Stromal cell of bone marrow (primary cell): ENCODE measurements at regions not wholly inside any gene's neighbourhood (a gene's known extent, or its start where the extent isn't known, plus 50 kb on each side); places are given as distances from the start of the nearest gene placed in this dataset.
A peak's percentile ranks its signal among the peaks of the same experiment; 100 is the strongest.

ENCODE experiments used
- DNase-seq: peaks from one replicate; pipeline ENCODE4 v3.0.0-alpha.2; 2012; ENCODE audit warnings: low read depth

DNA sequence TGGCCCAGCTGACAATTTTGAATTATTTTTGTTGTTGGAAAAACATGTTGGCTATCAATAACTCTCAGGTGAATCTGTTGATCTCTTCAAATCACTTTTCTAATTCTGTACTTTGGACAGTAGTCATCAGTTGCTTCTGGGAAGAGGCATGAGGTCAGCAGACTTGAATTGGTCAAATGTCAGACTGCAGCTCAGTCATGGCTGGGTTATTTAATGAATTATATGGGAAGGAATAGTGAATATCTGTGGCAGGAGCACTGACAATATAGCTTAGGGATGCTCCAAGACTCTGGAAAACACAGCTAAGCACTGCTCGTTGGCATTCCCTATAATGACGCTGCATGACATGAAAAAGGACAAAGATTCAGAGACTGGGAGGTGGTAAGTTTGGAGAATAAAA, 98.8 kb upstream of the GAP43 start:
- DNase-seq: no peak

DNA sequence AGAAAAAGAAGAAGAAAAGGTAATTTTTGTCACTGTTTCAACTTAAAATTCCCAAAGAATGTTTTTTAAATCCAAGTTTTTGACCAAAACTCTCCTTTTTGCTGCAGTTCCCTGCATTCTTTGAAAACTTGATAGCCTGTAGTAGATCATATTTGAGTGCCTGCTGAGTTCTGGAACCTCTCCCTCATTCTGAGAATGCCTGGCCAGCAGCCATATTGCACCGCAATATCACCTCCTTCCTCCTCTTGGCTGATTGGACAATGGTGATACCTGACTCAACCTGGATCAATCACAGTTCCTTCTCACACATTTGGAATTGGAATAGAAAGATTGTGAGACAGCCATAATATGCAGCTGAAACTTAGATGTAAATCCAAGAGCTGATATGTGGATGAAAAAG, 97.6 kb upstream of the GAP43 start:
- no peak for DNase-seq

DNA sequence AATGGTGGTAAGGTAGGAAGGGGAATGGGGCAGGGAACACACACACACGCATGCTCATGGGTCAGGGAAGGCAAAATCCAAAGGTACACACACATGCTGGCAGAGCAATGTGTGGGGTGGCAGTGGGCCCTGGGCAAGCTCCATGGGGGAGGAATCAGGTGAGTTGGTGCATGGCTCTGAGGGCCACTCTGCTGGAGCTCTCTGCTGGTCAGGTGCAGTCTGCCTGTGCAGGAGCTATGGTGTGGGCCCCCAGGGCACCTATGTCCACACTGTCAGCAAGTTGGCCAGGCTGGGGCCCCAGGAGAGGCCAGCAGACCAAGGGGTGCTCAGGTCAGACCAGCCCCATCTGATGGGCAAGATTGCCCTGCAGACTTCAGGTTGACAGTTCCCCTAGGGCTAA, 90.1 kb upstream of the GAP43 start:
- no peak for DNase-seq

DNA sequence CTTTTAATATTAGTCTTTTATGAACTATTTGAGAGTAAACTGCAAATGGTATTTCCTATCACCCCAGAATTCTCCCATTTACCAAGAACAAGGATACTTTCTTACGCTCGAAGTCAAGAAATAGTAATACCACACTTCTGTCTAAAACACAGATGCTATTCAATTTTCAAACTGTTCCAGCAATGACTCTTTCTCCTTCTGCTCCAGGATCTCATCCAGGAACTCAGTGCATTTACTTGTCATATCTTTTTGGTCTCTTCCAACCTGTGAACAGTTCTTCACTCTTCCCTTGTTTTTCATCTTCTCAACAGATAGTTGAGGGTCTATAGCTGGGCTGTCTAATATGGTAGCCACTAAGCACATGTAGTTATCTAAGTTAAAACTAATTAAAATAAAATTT, 87.1 kb upstream of the GAP43 start:
- DNase-seq: no peak

DNA sequence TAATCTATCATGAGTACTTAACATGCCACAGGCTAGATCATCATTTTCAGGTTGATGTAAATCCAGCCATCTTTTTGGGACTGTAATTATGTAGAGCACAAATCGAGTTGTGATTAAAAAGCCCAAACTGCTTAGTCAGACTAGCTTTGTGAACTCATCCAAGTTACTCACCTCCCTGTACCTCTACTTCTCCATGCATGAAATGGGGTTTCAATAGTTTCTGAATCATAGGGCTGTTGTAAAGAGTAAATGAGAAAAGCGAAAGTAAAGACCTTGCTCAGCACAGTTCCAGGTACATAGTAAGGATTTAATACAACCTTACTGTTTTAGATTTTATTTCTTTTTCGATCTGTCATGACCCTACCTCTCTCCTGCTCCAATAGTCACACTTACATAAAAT, 85.6 kb upstream of the GAP43 start:
- no peak for DNase-seq

DNA sequence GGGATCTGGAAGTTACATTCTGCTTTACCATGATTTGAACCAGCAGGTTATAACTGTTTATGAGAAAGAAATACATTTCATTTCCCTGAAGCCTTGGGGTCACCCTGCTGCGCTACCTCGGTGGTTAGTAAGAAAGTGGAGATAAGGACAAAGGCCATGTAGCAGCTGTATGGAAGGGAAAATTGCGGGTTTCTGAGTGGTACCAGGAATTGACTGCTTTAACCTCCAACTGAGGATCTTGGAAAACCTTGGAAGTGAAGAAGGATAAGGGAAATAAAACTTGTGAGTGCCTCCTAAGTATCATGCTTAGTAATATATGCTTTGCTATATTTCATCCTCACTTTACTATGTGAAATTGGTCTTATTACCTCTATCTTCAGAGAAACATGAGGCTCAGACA, 76.1 kb upstream of the GAP43 start:
- no peak for DNase-seq

DNA sequence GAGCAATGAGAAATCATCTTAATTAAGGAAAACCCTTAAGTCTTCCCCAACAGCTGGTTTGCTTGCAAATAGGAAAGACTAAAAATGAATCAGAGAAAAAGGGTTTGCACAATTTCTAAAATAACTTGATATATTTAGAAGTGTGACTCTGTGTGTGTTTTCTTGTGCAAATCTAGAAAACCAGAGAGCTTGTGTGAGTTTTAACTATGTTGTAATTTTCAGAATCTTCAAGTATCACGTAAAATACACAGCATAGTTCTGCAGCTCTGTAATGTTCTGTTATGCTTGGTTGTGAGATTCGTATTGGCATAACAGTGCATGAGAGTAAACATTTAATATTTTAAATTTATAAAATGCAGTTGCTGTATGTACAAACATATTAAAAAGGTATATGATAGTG, 74.7 kb upstream of the GAP43 start:
- DNase-seq: no peak

DNA sequence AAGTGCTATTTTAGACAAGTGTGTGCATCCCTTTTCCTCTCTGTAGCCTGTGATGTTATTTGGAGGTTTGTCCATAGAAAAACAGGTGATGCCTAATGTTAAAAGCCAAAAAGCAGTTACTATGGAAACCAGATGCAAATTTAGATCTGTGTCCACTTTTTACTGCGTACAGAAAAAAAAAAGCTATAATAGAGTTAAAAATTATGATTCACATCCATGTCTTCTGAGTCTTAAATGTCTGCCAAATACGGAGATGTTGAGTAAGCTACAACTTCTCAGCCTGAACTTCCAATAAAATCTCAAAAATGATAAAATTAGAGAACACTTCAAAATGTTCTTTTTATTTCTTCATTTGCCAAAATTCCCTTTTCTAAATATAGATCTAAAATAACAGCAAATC, 74.2 kb upstream of the GAP43 start:
- DNase-seq: peak; percentile 62

DNA sequence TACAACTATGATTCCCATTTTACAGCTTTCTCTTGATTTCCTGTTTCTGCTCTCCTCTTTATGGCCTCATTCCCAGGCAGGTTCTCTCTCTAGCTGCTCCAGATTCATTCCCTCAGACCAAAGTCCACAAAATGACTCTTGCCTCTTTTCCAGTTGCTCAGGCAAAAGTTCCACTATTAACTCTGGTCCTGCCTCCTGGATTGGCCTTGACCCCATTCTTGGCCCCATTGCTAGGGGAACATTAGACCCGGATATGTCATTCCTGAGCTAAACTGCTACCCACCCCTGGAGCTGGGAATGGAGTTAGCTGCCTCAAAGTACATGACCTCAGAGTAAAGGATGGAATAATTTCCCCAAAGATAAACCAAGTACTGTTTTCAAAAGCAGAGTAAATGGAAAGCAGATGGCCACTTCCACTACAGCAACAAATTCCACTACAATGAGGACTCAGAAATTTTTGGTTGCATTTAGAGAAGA, 73.0 kb upstream of the GAP43 start:
- DNase-seq: peak; percentile 76

DNA sequence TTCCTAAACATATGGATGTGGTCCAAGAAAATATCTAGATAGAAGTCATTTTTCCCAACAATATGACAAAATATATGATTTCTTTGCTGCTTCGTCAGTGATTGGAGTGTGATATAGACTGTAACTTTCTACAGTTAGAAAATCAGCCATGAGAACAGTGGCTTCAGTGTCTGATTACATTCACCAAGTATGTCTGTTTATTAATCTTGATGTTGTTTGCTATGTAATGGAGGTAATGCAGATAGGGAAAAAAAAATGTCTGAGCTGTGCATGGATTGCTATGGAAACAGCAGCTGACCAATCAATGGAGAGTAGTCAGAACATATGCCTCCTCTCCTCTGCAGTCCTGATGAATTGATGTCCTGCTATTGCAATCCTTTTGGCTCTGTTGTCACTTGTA, 72.3 kb upstream of the GAP43 start:
- DNase-seq: no peak

DNA sequence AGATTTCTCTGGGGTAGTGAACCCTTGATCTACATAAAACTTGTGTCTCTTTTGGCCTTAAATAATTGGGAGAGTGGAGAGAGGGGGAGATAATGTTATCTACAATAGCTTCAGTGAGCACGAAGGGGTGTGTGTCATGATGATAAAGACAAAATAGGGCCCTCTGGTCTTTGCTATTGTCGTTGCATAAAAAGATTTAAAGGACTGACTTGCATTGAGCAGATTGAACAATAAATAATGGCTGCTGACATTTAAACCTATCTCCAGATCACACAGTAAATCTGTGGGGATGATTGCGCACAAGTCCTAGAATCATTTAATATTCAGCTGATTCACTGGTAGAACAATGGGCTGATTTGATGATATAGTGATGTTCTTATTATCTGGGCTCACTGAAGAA, 71.3 kb upstream of the GAP43 start:
- DNase-seq: no peak

DNA sequence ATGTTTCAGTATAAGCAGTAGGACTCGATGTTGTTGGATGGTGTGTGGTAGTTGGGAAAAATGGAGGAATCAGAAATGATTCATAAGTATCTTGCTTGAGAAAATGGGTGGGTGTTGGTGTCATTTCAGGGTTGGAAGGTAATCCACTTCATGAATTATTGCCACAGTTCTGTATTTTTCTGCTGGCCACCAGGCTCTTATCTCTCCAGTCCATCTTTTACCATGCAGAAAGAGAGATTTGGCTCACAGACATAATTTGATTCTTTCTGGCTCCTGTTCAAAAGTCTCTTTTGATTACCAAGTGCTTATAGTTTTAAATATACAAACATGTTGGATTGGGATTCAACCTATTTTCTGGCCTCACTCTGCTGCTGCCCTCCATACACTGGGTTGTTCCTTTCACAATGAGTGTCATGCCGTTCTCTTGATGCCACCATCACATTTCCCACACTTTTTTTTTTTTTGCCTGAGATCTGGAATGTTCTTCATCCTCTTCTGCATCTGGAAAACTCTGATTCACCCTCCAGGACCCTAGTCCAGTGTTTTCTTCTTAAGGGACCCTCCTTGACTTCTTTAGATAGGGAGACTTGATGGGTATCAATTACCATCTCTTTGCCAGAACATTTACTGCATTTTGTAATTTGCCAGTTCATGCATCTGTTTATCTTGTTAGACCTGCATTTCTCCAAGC, 69.4 kb upstream of the GAP43 start:
- DNase-seq: no peak

DNA sequence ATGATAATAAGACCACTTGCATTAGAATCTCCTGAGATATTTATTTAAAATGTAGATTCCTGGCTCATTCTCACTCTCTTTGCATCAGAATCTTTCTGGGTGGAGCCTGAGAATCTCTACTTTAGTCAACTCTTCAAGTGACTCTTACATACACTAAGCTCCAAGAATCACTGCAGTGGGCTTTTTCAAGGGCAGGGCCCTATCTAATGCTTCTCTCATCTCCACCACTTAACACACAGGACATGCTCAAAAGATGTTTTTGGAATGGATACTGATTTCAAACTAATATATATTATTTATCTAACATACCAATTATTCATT, 68.9 kb upstream of the GAP43 start:
- DNase-seq: no peak

DNA sequence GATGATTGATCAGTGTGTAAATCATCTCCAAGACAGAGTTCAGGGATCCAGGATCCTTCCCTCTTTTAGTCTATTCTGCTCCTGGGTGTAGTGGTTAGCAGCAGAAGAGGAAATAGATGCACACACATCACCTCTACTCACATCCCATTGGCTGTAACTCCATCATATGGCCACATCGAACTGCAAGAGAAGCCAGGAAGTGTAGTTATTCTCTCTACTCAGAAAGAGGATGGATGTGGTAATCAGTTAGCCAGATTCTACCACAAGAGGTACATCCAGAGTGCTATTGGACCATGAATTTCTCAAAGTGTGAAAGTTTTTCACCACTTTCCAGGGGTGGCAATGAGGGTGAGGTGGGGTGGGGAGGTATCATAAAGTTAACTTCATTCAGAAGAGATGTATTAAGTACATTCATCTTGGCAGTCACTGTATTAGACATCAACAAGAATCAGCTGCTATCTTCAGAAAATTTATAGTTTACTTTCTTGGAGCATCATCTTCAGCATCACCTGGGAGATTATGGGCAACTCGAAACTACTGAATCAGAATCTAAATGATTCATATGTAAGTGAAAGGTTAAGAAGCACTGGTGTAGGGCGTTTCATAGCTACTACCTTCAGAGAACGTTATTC, 60.6 kb upstream of the GAP43 start:
- DNase-seq: no peak

DNA sequence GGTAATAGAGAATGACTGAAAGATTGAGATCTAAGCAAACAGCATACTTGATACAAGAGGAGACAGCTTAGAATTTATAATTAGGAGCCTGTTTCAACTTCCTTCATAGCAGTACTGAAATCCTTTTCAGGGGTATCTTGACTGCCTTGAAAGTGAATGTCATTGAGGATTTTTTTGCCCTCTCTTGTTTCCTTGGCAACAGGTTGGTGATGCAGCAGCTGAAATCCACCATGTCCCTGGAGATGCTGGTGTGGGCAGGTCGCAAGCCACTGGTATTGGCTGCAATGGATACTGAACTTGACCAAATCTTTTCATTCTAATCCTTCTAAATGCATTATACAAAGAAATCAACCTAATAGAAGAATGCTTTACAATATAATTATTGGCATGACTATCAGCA, 59.3 kb upstream of the GAP43 start:
- DNase-seq: no peak

DNA sequence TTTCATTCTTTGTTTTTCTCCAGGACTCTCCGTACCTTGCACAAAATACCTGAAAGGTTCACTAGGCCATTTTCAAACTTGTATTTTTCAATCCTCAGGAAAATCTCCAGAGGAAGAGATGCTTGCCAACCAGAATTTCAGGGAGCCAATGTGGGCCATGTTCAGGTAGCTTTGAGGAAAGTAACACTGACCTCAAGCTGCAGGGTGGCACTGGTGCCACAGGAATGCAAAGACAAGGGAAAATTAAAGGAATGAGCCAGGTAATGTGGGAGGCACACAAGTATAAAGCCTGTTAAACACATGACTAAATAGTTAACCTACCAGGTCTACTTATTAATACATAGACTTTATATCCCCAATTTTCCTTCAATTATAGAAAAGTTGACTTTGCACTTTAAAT, 51.9 kb upstream of the GAP43 start:
- DNase-seq: no peak
